ENCODE measurements at regions not wholly inside any gene's neighbourhood (a gene's known extent, or its start where the extent isn't known, plus 50 kb on each side); places are given as distances from the start of the nearest gene placed in this dataset.

- TF ChIP-seq CTBP2 (IDR thresholded peaks at IDR 0.05; ENCODE audit: borderline replicate concordance, insufficient read depth, insufficient read length, low read length) (no peak), HDAC6 (IDR thresholded peaks at IDR 0.05; ENCODE audit: low read depth, low read length) (no peak), TCF12 (IDR thresholded peaks at IDR 0.05; ENCODE audit: low read depth, low read length) (no peak)
These were observed 1854.6 kb downstream of the PCDH7 start (continued) for GRCh38 chr4:32574803-32575202.
